ENCODE measurements at regions not wholly inside any gene's neighbourhood (a gene's known extent, or its start where the extent isn't known, plus 50 kb on each side); places are given as distances from the start of the nearest gene placed in this dataset.

DNA sequence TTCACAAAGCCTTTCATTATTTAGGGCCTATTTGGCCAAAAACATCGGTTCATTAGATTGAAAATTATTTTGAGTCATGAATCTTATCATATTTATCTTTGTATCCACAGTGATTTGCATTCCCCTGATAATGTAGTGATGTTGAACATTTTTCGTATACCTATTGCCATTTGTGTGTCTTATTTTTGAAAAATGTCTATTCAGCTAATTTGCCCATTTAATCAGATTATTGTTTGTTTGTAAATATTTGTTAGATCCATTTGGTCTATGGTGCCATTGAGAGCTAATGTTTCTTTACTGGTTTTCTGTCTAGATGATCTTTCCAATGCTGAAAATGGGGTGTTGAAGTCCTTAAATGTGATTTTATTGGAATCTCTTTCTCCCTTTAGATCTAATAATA is 439.2 kb upstream of the TYRP1 start:
- TF ChIP-seq, protein P1, sequence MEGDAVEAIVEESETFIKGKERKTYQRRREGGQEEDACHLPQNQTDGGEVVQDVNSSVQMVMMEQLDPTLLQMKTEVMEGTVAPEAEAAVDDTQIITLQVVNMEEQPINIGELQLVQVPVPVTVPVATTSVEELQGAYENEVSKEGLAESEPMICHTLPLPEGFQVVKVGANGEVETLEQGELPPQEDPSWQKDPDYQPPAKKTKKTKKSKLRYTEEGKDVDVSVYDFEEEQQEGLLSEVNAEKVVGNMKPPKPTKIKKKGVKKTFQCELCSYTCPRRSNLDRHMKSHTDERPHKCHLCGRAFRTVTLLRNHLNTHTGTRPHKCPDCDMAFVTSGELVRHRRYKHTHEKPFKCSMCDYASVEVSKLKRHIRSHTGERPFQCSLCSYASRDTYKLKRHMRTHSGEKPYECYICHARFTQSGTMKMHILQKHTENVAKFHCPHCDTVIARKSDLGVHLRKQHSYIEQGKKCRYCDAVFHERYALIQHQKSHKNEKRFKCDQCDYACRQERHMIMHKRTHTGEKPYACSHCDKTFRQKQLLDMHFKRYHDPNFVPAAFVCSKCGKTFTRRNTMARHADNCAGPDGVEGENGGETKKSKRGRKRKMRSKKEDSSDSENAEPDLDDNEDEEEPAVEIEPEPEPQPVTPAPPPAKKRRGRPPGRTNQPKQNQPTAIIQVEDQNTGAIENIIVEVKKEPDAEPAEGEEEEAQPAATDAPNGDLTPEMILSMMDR (IDR thresholded peaks at IDR 0.05) = no peak
- no peak for TF ChIP-seq POLR2AphosphoS5 (IDR thresholded peaks at IDR 0.05; ENCODE audit: low read depth, low read length)
- no peak for TF ChIP-seq SIN3A (IDR thresholded peaks at IDR 0.05; ENCODE audit: borderline replicate concordance, insufficient read depth, low read depth, low read length)
- TF ChIP-seq TCF7L2 (IDR thresholded peaks at IDR 0.05; ENCODE audit: low read depth, low read length) = no peak
- TF ChIP-seq, protein P2, sequence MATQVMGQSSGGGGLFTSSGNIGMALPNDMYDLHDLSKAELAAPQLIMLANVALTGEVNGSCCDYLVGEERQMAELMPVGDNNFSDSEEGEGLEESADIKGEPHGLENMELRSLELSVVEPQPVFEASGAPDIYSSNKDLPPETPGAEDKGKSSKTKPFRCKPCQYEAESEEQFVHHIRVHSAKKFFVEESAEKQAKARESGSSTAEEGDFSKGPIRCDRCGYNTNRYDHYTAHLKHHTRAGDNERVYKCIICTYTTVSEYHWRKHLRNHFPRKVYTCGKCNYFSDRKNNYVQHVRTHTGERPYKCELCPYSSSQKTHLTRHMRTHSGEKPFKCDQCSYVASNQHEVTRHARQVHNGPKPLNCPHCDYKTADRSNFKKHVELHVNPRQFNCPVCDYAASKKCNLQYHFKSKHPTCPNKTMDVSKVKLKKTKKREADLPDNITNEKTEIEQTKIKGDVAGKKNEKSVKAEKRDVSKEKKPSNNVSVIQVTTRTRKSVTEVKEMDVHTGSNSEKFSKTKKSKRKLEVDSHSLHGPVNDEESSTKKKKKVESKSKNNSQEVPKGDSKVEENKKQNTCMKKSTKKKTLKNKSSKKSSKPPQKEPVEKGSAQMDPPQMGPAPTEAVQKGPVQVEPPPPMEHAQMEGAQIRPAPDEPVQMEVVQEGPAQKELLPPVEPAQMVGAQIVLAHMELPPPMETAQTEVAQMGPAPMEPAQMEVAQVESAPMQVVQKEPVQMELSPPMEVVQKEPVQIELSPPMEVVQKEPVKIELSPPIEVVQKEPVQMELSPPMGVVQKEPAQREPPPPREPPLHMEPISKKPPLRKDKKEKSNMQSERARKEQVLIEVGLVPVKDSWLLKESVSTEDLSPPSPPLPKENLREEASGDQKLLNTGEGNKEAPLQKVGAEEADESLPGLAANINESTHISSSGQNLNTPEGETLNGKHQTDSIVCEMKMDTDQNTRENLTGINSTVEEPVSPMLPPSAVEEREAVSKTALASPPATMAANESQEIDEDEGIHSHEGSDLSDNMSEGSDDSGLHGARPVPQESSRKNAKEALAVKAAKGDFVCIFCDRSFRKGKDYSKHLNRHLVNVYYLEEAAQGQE (IDR thresholded peaks at IDR 0.05; ENCODE audit: insufficient read depth in 1 of 2, low read depth in 2 of 2, low read length in 1 of 2) = no peak
- no peak overlapping the region for H3K4me3 ChIP-seq (ENCODE audit: low read depth in 2 of 2, low read length in 2 of 2)
- BruUV-seq (replicated peaks) = no TSS peak

DNA sequence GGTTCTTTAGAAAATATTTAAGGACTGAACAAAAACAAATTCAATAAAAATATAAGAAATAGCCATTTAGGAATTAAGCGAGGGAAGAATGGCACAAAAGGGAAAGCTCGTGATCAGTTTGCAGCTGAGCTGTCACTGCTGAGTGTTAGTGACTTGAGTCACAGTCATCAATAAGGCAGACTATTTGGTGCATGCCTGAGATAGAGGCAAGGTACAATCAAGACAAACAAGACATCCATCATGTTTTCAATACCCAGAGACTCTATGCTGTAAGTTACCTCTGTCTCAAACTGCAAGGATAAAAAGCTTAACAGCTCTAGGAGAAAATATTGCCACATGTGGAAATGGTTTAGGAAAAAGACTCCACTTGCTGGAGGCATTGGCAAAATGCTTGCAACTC is 426.4 kb upstream of the TYRP1 start:
- no peak for ATAC-seq
- H3K4me1 ChIP-seq (ENCODE audit: control insufficient read depth, insufficient read depth, low read length) = no peaks in the 10 kb centered on the region
- no peaks in the 10 kb centered on the region for H3K36me3 ChIP-seq (ENCODE audit: control insufficient read depth, insufficient read depth, low read length)
- DNase-seq (ENCODE audit: low read depth, low spot score) = no peak
- intact Hi-C loops (cut with micrococcal nuclease; ENCODE audit: unreplicated experiment) = no loop called here
- POLR2A ChIA-PET = no interaction called here
- in situ Hi-C loops (cut with HindIII; ENCODE audit: low pct_unique_long_range_greater_than_20kb, low sequenced_read_pairs) = no loop called here
- H3K9me3 ChIP-seq (ENCODE audit: control insufficient read depth, insufficient read depth, low read depth, low read length) = no peaks in the 10 kb centered on the region
- no TSS peak for BruUV-seq (replicated peaks)
- TF ChIP-seq TCF7L2 (IDR thresholded peaks at IDR 0.05; ENCODE audit: low read depth, low read length) (no peak), POLR2AphosphoS5 (IDR thresholded peaks at IDR 0.05; ENCODE audit: low read depth, low read length) (no peak), SIN3A (IDR thresholded peaks at IDR 0.05; ENCODE audit: borderline replicate concordance, insufficient read depth, low read depth, low read length) (no peak)
- TF ChIP-seq, protein P1 (IDR thresholded peaks at IDR 0.05) = no peak
- TF ChIP-seq, protein P2 (IDR thresholded peaks at IDR 0.05; ENCODE audit: insufficient read depth in 1 of 2, low read depth in 2 of 2, low read length in 1 of 2) = no peak
- H3K4me3 ChIP-seq (ENCODE audit: low read depth in 2 of 2, low read length in 2 of 2) = no peak overlapping the region
- no peaks in the 10 kb centered on the region for H3K27me3 ChIP-seq (ENCODE audit: control insufficient read depth, insufficient read depth, low read length)
- CTCF ChIA-PET = no interaction called here
- H3K27ac ChIP-seq (ENCODE audit: low read length) = no peak overlapping the region

More for the DNA sequence above, 439.2 kb upstream of the TYRP1 start:
- in situ Hi-C loops (cut with HindIII; ENCODE audit: low pct_unique_long_range_greater_than_20kb, low sequenced_read_pairs) (no loop called here), intact Hi-C loops (cut with micrococcal nuclease; ENCODE audit: unreplicated experiment) (no loop called here)
- DNase-seq (ENCODE audit: low read depth, low spot score) (no peak), ATAC-seq (no peak)
- Histone ChIP-seq H3K4me1 (ENCODE audit: control insufficient read depth, insufficient read depth, low read length) (no peaks in the 10 kb centered on the region), H3K27me3 (ENCODE audit: control insufficient read depth, insufficient read depth, low read length) (no peaks in the 10 kb centered on the region), H3K9me3 (ENCODE audit: control insufficient read depth, insufficient read depth, low read depth, low read length) (no peaks in the 10 kb centered on the region), H3K36me3 (ENCODE audit: control insufficient read depth, insufficient read depth, low read length) (no peaks in the 10 kb centered on the region), H3K27ac (ENCODE audit: low read length) (no peak overlapping the region)
- ChIA-PET POLR2A (no interaction called here), CTCF (no interaction called here)

Measured in Panc1 (cell line).